ENCODE measurements at regions not wholly inside any gene's neighbourhood (a gene's known extent, or its start where the extent isn't known, plus 50 kb on each side); places are given as distances from the start of the nearest gene placed in this dataset.

DNA sequence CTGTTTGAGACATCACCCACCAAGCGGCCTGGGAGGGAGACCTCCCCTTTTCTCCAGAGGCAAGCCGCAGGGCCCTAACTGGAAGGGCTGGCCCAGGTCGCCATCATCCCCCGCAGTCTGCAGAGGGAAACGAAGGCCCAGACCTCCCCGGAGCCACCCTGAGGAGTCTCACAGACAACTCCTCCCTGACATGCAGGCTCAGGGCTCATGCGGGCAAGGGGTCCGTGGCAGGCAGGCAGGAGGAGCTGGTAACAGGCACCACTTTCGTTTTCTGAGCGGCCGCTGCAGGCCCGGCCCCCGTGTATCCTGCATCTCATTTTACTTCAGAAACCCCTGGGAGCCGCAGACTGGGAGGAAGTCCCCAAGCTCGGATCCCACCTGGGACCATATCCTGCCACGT lies 192.0 kb upstream of the PPP1R26 start:
- TF ChIP-seq, protein P1, sequence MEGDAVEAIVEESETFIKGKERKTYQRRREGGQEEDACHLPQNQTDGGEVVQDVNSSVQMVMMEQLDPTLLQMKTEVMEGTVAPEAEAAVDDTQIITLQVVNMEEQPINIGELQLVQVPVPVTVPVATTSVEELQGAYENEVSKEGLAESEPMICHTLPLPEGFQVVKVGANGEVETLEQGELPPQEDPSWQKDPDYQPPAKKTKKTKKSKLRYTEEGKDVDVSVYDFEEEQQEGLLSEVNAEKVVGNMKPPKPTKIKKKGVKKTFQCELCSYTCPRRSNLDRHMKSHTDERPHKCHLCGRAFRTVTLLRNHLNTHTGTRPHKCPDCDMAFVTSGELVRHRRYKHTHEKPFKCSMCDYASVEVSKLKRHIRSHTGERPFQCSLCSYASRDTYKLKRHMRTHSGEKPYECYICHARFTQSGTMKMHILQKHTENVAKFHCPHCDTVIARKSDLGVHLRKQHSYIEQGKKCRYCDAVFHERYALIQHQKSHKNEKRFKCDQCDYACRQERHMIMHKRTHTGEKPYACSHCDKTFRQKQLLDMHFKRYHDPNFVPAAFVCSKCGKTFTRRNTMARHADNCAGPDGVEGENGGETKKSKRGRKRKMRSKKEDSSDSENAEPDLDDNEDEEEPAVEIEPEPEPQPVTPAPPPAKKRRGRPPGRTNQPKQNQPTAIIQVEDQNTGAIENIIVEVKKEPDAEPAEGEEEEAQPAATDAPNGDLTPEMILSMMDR (IDR thresholded peaks at IDR 0.05; ENCODE audit: insufficient read depth, low read length, poor library complexity, severe bottlenecking), result no peak
- TF ChIP-seq EZH2phosphoT487 (conservative IDR thresholded peaks at IDR 0.05; ENCODE audit: low read length), result no peak
